ENCODE measurements at regions not wholly inside any gene's neighbourhood (a gene's known extent, or its start where the extent isn't known, plus 50 kb on each side); places are given as distances from the start of the nearest gene placed in this dataset.

DNA sequence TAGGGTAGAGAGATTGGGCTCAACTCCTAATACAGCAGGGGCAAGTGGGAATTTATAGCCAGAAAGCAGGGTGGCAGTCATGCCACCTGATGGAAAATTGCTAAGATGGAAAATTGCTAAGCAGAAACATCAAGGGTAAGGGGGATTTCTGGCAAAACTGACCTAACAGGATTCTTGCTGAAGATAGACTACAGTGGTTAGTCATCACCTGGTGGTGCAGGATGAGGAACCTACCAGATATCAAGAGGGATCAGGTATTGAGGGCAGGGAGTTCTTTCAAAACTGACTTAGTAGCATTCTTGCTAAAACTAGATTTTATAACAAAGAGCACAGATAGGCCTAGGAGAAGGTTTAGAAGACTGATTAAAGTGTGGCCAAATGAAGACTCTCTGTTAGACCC, 292.9 kb downstream of the PLPP3 start:
- no peak overlapping the region for H3K27ac ChIP-seq (ENCODE audit: insufficient read depth, low read depth, low read length, poor library complexity, severe bottlenecking)
- no peaks in the 10 kb centered on the region for H3K9me3 ChIP-seq (ENCODE audit: control insufficient read depth, low read length)
- H3K4me1 ChIP-seq (ENCODE audit: control insufficient read depth, insufficient read depth, low read length) = peaks cover 7% of the 10 kb centered on the region
- H3K27me3 ChIP-seq (ENCODE audit: control insufficient read depth, insufficient read depth, low read length, poor library complexity, severe bottlenecking) = no peaks in the 10 kb centered on the region
- no peak overlapping the region for H3K4me3 ChIP-seq (ENCODE audit: insufficient read depth, low read depth, low read length)
- H3K36me3 ChIP-seq (ENCODE audit: control insufficient read depth, insufficient read depth, low read length) = no peaks in the 10 kb centered on the region

- 79 to 85% methylated on average over 4 of the region's 4 CpGs for WGBS, 2 experiments
- Histone ChIP-seq H3K27me3 (ENCODE audit: control insufficient read depth, insufficient read depth, low read length, poor library complexity, severe bottlenecking) (no peaks in the 10 kb centered on the region), H3K4me3 (ENCODE audit: insufficient read depth, low read depth, low read length) (no peak overlapping the region), H3K9me3 (ENCODE audit: control insufficient read depth, low read length) (no peaks in the 10 kb centered on the region), H3K27ac (ENCODE audit: insufficient read depth, low read depth, low read length, poor library complexity, severe bottlenecking) (no peak overlapping the region), H3K36me3 (ENCODE audit: control insufficient read depth, insufficient read depth, low read length) (no peaks in the 10 kb centered on the region), H3K4me1 (ENCODE audit: control insufficient read depth, insufficient read depth, low read length) (no peaks in the 10 kb centered on the region)
These were observed 293.6 kb downstream of the PLPP3 start for GRCh38 chr1:56285554-56286402.

DNA sequence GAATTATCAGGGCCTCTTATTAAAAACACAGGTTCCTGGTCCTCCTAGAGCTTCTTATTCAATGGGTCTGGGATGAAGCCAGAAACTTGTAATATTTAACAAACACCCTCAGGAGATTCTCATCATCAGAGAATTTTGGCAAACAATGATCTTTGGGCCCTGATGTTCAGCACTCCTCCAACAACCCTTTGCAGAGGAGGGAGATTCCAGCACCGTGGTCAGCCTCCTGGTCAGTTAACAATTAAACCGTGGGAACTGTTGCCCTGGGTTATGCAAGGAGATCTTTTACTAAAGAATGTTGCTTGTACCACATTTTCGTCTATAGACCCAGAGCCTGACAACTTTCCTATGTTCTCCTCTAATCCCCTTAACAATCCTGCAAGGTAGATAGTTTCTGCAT, 294.4 kb downstream of the PLPP3 start:
- Histone ChIP-seq H3K4me3 (ENCODE audit: insufficient read depth, low read depth, low read length) (no peak overlapping the region), H3K4me1 (ENCODE audit: control insufficient read depth, insufficient read depth, low read length) (no peaks in the 10 kb centered on the region), H3K27ac (ENCODE audit: insufficient read depth, low read depth, low read length, poor library complexity, severe bottlenecking) (no peak overlapping the region), H3K36me3 (ENCODE audit: control insufficient read depth, insufficient read depth, low read length) (no peaks in the 10 kb centered on the region), H3K9me3 (ENCODE audit: control insufficient read depth, low read length) (no peaks in the 10 kb centered on the region), H3K27me3 (ENCODE audit: control insufficient read depth, insufficient read depth, low read length, poor library complexity, severe bottlenecking) (no peaks in the 10 kb centered on the region)
- 59 to 61% methylated on average over 3 of the region's 3 CpGs for WGBS, 2 experiments

DNA sequence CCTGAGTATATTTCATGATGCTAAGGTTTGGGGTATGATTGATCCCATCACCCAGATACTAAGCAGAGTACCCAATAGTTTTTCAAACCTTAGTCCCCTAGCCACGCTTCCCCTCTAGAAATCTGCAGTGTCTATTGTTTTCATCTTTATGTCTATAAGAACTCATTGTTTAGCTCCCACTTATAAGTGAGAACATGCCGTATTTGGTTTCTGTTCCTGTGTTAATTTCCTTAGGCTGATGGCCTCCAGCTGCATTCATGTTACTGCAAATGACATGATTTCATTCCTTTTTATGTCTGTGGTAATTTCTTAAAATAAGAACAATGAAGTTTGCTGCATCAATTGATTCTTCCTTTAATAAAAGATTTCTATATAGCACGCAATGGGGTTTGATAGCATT, 301.3 kb downstream of the PLPP3 start:
- WGBS, 2 experiments = 90 to 99% methylated on average over 3 of the region's 3 CpGs
- Histone ChIP-seq H3K27me3 (ENCODE audit: control insufficient read depth, insufficient read depth, low read length, poor library complexity, severe bottlenecking) (no peaks in the 10 kb centered on the region), H3K9me3 (ENCODE audit: control insufficient read depth, low read length) (no peaks in the 10 kb centered on the region)

GRCh38 chr1:56268519-56269140, 310.7 kb downstream of the PLPP3 start:
- WGBS, 2 experiments = 90 to 95% methylated on average over 7 of the region's 7 CpGs
- Histone ChIP-seq H3K9me3 (ENCODE audit: control insufficient read depth, low read length) (no peaks in the 10 kb centered on the region), H3K4me1 (ENCODE audit: control insufficient read depth, insufficient read depth, low read length) (no peaks in the 10 kb centered on the region), H3K27ac (ENCODE audit: insufficient read depth, low read depth, low read length, poor library complexity, severe bottlenecking) (no peak overlapping the region), H3K4me3 (ENCODE audit: insufficient read depth, low read depth, low read length) (no peak overlapping the region), H3K27me3 (ENCODE audit: control insufficient read depth, insufficient read depth, low read length, poor library complexity, severe bottlenecking) (no peaks in the 10 kb centered on the region), H3K36me3 (ENCODE audit: control insufficient read depth, insufficient read depth, low read length) (no peaks in the 10 kb centered on the region)

More for the DNA sequence above, 301.3 kb downstream of the PLPP3 start:
- no peak overlapping the region for H3K4me3 ChIP-seq (ENCODE audit: insufficient read depth, low read depth, low read length)
- no peaks in the 10 kb centered on the region for H3K36me3 ChIP-seq (ENCODE audit: control insufficient read depth, insufficient read depth, low read length)
- no peak overlapping the region for H3K27ac ChIP-seq (ENCODE audit: insufficient read depth, low read depth, low read length, poor library complexity, severe bottlenecking)
- no peaks in the 10 kb centered on the region for H3K4me1 ChIP-seq (ENCODE audit: control insufficient read depth, insufficient read depth, low read length)

DNA sequence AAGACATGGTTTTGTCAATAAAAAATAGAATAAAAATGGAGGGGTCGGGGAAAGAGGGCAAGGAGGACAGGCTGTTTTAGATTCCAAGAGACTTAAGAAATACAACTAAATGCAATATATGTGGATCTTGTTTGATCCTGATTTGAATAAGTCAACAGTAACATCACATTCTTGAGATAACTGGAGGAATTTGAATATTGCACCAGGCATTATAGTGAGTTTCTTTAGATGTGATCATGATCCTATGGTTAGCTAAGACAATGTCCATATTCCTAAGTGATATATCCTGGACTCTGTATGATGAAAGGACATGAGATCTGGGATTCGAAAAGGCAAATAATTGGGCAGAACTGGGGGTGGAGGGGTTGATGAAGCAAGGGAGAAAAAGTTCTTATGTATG, 311.8 kb downstream of the PLPP3 start:
- no peak overlapping the region for H3K27ac ChIP-seq (ENCODE audit: insufficient read depth, low read depth, low read length, poor library complexity, severe bottlenecking)
- H3K4me1 ChIP-seq (ENCODE audit: control insufficient read depth, insufficient read depth, low read length) = no peaks in the 10 kb centered on the region
- H3K36me3 ChIP-seq (ENCODE audit: control insufficient read depth, insufficient read depth, low read length) = no peaks in the 10 kb centered on the region
- H3K27me3 ChIP-seq (ENCODE audit: control insufficient read depth, insufficient read depth, low read length, poor library complexity, severe bottlenecking) = no peaks in the 10 kb centered on the region
- 93% methylated on average over 2 of the region's 2 CpGs for WGBS, 2 experiments
- H3K9me3 ChIP-seq (ENCODE audit: control insufficient read depth, low read length) = no peaks in the 10 kb centered on the region
- no peak overlapping the region for H3K4me3 ChIP-seq (ENCODE audit: insufficient read depth, low read depth, low read length)

DNA sequence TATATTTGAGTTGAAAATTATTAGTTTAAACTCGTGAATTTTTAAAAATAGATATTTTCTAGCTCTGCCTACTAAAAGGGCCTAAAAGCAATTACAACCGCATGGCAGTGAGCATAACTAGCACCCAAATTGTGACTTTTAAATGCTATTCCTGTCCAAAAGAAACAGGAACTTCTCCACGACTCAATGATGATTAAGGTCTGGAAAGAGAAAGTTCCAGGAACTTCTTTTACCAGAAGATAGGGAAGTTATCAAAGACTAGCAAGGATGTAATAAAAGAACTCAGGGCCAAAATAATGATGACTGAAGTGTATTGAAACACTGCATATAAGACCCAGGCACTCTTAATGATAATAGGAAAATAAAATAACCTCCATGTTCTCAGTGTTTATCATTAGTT, 313.0 kb downstream of the PLPP3 start:
- Histone ChIP-seq H3K27me3 (ENCODE audit: control insufficient read depth, insufficient read depth, low read length, poor library complexity, severe bottlenecking) (no peaks in the 10 kb centered on the region), H3K36me3 (ENCODE audit: control insufficient read depth, insufficient read depth, low read length) (no peaks in the 10 kb centered on the region), H3K4me3 (ENCODE audit: insufficient read depth, low read depth, low read length) (no peak overlapping the region), H3K9me3 (ENCODE audit: control insufficient read depth, low read length) (no peaks in the 10 kb centered on the region), H3K4me1 (ENCODE audit: control insufficient read depth, insufficient read depth, low read length) (no peaks in the 10 kb centered on the region), H3K27ac (ENCODE audit: insufficient read depth, low read depth, low read length, poor library complexity, severe bottlenecking) (no peak overlapping the region)
- WGBS, 2 experiments = 92 to 96% methylated on average over 3 of the region's 3 CpGs

DNA sequence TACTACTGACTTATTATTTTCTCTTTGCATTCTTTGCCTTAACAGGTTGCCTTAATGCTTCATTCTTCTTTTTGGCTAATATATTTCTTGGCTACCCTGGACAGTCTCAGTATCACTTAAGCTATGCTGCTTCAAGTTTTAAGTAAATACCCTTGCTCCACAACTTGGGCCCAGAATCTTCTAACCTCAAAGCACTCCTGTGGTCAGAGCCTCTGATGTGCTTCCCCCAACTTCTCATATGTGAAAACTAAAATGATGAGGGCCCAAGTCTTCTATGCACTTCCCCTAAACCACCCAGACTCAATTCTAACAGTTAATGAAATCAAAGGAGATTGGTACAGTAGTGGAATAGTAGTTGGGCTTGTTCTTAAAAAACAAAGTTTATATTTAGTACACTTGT, 314.1 kb downstream of the PLPP3 start:
- no peaks in the 10 kb centered on the region for H3K36me3 ChIP-seq (ENCODE audit: control insufficient read depth, insufficient read depth, low read length)

GRCh38 chr1:56263908-56264307, 315.5 kb downstream of the PLPP3 start:
- 89 to 96% methylated on average over 2 to 3 of the region's 3 CpGs for WGBS, 2 experiments
- Histone ChIP-seq H3K4me1 (ENCODE audit: control insufficient read depth, insufficient read depth, low read length) (no peaks in the 10 kb centered on the region), H3K27me3 (ENCODE audit: control insufficient read depth, insufficient read depth, low read length, poor library complexity, severe bottlenecking) (no peaks in the 10 kb centered on the region), H3K36me3 (ENCODE audit: control insufficient read depth, insufficient read depth, low read length) (no peaks in the 10 kb centered on the region), H3K4me3 (ENCODE audit: insufficient read depth, low read depth, low read length) (no peak overlapping the region), H3K9me3 (ENCODE audit: control insufficient read depth, low read length) (no peaks in the 10 kb centered on the region), H3K27ac (ENCODE audit: insufficient read depth, low read depth, low read length, poor library complexity, severe bottlenecking) (no peak overlapping the region)

More for the DNA sequence above, 314.1 kb downstream of the PLPP3 start:
- no peak overlapping the region for H3K27ac ChIP-seq (ENCODE audit: insufficient read depth, low read depth, low read length, poor library complexity, severe bottlenecking)
- no peaks in the 10 kb centered on the region for H3K9me3 ChIP-seq (ENCODE audit: control insufficient read depth, low read length)
- no peak overlapping the region for H3K4me3 ChIP-seq (ENCODE audit: insufficient read depth, low read depth, low read length)
- H3K27me3 ChIP-seq (ENCODE audit: control insufficient read depth, insufficient read depth, low read length, poor library complexity, severe bottlenecking) = no peaks in the 10 kb centered on the region
- H3K4me1 ChIP-seq (ENCODE audit: control insufficient read depth, insufficient read depth, low read length) = no peaks in the 10 kb centered on the region

GRCh38 chr1:56258371-56258770, 321.0 kb downstream of the PLPP3 start:
- H3K27ac ChIP-seq (ENCODE audit: insufficient read depth, low read depth, low read length, poor library complexity, severe bottlenecking) = no peak overlapping the region
- 80 to 86% methylated on average over 5 of the region's 5 CpGs for WGBS, 2 experiments
- H3K4me3 ChIP-seq (ENCODE audit: insufficient read depth, low read depth, low read length) = no peak overlapping the region
- H3K27me3 ChIP-seq (ENCODE audit: control insufficient read depth, insufficient read depth, low read length, poor library complexity, severe bottlenecking) = no peaks in the 10 kb centered on the region
- H3K4me1 ChIP-seq (ENCODE audit: control insufficient read depth, insufficient read depth, low read length) = no peaks in the 10 kb centered on the region
- no peaks in the 10 kb centered on the region for H3K36me3 ChIP-seq (ENCODE audit: control insufficient read depth, insufficient read depth, low read length)
- no peaks in the 10 kb centered on the region for H3K9me3 ChIP-seq (ENCODE audit: control insufficient read depth, low read length)

Measured in ectodermal cell (in vitro differentiated cells).